GM19035 (cell line): ENCODE measurements at regions not wholly inside any gene's neighbourhood (a gene's known extent, or its start where the extent isn't known, plus 50 kb on each side); places are given as distances from the start of the nearest gene placed in this dataset.

Source experiments
- ATAC-seq: cut with Tn5 transposase; IDR thresholded peaks from one replicate; pipeline ENCODE4 v1.9.1; 2021; ENCODE audit not compliant: unreplicated experiment

DNA sequence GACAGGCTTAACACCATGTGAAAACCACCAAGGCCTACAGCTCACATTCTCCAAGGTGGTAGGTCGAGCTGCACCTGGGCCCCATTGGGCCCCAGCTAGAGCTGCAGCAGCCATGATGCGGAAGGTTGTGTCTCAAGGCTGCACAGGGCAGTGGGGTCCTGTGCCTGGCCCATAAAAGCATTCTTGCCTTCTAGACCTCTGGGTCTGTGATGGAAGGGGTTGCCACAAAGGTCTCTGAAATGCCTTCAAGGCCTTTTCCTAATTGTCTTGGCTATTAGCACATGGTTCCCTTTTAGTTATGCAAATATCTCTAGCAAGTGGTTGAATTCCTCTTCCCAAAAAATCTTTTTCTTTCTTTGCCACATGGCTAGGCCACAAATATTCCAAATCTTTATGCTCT lies 52.5 kb upstream of the C11orf58 start:
- ATAC-seq, result no peak

- ATAC-seq, result no peak
Observed at GRCh38 chr11:16678466-16679116, 59.9 kb upstream of the C11orf58 start.

- no peak for ATAC-seq
Observed at GRCh38 chr11:16669799-16670415, 68.5 kb upstream of the C11orf58 start.

- peak; percentile 70 for ATAC-seq
Observed at GRCh38 chr11:16632295-16633200, 105.9 kb upstream of the C11orf58 start.

DNA sequence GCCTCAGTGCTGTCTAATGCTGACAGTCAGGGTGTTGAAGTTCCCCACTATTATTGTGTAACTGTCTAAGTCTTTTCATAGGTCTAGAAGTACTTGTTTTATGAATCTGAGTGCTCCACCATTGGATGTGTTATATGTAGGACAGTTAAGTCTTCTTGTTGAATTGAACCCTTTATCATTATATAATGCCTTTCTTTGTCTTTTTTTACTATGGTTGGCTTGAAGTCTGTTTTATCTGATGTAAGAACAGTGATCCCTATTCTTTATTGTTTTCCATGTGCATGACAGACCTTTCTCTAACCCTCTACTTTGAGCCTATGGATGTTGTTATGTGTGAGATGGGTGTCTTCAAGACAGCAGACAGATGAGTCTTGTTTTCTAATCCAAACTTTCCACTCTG lies 107.8 kb upstream of the C11orf58 start:
- no peak for ATAC-seq

DNA sequence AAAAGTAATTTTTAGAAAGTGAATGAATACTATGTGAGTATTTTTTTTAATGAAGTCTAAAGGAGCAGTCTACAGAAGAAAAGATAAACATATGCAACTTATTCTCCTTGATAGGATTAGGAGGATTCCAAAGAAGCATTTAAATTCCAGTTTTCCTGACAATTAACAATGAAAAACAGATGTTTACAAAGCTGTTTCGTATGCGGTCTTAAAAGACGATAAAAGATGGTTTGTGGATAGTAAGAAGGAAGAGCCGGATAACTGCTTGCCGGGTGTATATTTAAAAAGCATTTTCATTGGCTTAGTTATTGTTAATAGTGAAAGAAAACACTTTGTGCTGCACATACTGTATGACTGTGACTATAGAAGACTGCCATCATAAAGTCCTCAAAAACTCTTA lies 120.0 kb upstream of the C11orf58 start:
- ATAC-seq, result no peak

DNA sequence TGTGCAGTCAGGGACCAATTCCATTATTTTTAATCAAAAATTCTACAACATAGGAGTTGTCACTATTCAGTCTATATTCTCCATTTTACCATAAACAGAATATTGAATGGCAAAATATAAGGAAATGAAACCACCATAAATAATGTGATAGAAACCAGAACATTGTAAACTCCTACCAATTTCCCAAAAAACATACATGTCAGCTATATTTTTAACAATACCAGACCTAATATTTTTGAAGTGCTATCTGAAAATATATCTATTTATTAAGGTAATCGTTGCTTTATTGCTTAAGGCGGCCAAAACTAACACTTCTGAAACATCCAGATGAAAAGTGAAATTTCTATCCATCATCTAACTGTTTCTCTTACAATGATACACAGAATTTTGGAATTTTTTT lies 123.0 kb upstream of the C11orf58 start:
- ATAC-seq, result no peak

GRCh38 chr11:16613512-16614381 lies 124.7 kb upstream of the C11orf58 start:
- peak; percentile 99 for ATAC-seq

GRCh38 chr11:16613262-16613511 lies 125.3 kb upstream of the C11orf58 start:
- ATAC-seq, result no peak

DNA sequence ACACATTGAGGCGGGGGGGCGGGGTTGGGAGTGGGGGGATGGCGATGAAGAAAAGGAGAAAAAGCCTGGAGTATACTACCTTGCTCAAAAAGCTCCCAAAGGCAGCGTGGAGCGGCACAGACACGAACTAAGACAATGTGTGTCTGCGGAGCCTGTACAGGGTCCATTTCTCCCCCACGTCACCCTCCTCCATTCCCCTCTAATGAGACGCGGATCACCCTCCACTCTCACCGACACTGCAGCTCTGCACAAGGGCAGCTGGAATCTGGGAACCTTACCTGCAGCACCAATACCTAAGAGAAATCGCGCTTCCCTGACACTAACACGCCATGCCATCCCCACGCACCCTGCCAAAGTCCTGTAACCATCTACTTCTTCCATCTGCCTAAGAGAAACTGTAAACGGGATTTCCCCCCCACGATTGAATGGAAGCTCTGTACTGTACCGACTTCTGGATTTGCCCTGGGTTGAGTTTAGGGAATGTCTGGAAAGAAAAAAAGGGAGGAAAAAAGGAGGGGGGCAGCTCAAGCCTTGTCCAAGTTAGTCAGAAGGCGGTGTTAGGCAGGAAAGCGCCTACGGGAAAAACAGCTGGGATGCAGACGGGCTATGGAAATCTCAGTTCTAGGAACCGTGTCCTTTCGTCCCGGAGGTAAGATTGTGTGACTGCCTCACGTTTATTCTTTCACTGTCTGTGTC lies 125.7 kb upstream of the C11orf58 start:
- ATAC-seq, result no peak

DNA sequence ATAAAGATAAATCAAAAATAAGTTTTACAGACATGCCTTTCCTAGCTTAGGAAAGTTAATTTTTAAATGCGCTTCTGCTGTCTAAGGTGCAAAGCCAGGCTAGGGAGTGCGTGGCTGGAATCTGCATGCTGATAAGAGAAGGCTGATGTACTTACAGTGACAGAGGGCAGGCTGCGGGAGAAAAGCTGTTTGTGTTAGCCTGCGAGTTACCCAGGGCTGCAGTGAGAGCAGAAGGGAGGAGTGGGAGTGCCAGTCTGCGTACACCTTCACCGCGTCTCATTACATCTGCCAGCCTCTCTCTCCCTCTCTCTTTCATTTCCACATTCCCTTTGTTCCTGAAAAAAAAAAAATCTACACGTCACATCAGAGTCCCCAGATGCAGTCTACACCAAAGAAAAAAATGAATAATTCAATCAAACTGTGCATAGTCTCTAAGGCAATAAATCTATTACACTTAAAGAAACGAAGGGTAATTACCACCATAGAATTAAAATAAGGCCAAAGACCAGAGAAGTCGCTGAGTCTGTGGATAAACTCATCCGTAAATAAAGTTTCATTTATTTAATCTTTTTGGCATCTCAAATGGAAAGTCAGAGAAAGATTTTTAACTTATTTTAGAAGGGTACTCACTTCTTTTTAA lies 126.4 kb upstream of the C11orf58 start:
- ATAC-seq, result no peak

DNA sequence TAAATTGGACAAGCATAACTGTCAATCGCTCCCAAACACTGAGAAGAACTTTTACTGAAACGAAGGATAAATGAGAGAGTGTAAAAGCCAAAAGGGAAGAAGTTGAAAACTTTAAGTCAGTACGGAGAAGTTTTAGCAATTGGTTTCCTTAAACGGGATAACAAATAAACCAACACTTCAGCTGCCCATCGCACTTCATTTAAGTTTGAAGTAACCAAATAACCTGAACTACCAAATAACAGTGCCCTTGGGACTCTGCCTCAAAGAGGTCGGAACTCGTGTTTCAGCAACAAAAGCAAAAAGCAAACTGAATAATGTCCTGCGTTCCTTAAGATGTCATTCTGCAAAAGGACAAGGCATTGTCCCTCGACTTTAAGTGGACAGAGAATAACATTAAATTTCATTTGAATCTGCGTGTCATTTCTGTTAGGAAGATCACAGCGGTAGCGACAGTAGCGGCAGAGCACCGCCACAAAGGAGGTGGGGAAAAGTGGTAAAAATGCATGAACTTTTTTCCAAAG lies 127.0 kb upstream of the C11orf58 start:
- ATAC-seq, result no peak

DNA sequence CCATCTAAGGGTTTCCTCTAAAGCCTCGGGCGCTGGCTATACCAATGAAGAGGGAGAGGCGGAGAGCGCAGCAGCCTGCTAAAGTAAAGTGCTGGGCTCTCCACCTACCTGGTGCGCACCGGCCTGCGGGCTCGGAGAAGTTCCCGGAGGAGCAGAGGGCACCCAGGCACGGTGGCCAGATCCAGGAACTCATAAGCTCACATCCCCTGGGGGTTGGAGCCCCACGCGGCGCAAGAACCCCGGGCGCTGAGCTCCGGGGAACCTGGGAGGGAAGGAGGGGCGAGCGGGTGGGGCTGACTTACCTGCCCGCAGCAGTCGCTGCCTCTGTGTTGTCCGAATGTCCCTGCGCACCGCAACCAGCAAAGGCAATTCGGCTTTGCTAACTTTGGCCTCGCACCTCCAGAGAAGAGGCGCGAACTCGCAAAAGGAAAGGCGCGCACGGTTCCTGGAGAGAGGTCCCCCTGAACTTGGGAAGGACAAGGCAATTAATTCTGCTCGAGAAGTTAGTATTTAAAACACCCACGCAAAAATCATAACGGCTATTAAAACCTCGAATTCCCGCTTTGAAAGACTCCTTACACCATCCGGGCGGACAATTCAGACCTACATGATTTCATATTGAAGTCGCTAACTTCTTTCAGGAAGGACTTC lies 127.6 kb upstream of the C11orf58 start:
- no peak for ATAC-seq

GRCh38 chr11:16610213-16610737 lies 128.2 kb upstream of the C11orf58 start:
- no peak for ATAC-seq

DNA sequence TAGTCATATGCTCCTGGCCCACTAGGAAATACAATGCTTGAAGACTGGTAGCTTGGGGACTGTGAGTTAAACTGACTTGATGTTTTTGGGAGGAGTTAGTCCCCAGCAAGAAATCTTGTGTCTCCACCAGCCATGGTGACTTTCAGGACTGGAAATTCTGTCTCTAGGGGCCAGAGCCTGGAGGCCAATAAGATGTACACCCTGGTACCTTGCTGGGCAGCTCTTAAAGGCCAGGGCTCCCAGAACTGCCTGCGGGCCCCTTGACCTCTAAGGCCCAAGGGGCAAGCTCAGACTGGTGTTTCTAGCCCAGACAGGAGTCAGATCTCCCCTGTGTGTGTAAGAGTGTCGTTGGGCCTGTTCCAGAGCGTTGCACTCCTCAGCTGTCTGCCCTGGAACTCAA lies 128.7 kb upstream of the C11orf58 start:
- no peak for ATAC-seq

DNA sequence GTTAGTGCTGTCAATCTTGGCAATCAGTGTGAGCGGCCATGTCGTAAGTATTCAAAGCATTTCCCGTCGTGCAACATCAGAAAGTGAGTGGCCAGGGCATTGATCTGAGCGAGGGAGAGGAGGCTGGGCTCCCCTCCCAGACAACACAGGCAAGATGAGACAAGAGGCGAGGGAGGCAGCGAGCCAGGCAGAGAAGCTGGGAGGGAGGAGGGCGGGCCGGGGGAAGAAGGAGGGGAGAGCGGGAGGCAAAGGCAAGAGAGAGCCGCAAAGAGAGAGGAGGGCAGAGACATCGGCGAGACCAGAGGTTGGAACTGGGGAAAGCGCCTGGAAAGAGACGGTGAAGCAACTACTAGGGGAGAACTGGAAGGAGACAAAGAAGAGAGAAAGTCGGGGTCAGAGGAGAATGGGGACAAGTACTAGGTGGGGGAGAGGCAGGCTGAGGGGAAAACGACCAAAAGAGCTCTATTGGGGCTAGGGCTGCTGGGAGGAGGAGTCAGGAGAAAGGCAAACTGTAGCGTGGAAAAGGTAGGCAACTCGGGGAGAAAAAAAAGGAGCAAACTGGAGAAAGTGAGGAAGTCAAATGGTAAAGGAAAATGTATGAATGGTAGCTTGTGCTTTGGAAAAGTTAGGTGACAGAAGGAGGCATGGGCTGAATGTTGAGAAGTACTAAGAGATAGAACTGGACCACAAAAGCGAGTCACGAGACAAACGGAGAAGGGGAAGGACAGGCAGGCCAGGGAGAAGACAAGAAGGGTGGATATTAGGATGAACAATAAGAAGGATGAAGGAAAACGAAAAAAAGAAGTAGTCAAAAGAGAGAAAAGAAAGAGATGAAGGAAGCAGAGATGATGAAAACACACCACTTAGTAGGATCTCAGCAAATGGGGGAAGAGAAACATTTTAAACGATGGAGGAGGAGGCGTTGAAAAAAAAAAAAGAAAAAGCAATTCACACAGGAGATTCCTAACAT lies 130.5 kb upstream of the C11orf58 start:
- ATAC-seq, result no peak

GRCh38 chr11:16606784-16607674 lies 131.4 kb upstream of the C11orf58 start:
- ATAC-seq, result no peak
